ENCODE measurements at regions not wholly inside any gene's neighbourhood (a gene's known extent, or its start where the extent isn't known, plus 50 kb on each side); places are given as distances from the start of the nearest gene placed in this dataset.

DNA sequence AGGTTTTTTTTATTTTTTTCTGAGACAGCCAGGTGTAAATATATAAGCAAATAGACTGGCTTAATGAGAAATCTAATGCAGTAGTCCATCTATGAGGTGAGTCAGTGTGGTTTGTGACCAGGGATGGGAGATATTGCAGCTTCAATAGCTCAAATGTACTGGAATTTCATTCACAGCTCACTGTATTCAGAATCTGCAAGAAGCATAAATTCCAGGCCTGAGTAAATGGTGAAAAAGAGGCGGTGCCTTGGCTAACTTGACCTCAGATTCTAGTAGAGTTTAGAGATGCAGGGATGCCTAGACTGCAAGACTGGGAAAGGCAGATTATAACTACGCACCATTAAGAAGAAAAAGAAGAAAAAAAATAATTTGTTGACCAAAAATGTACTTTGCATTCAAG is 151.9 kb upstream of the SMC2 start:
- TF ChIP-seq POLR2A (IDR thresholded peaks at IDR 0.05; ENCODE audit: low read depth, low read length) (no peak), CTCF (IDR thresholded peaks at IDR 0.05; ENCODE audit: extremely low read depth in 1 of 2, insufficient read depth in 1 of 2, low read depth in 1 of 2, low read length in 2 of 2) (no peak), EZH2 (IDR thresholded peaks at IDR 0.05; ENCODE audit: borderline replicate concordance, low read depth, low read length, severe bottlenecking) (no peak)
